ENCODE measurements at regions not wholly inside any gene's neighbourhood (a gene's known extent, or its start where the extent isn't known, plus 50 kb on each side); places are given as distances from the start of the nearest gene placed in this dataset.
"Not testable (repeated sequence)": the region's sequence is repeated elsewhere in the genome, so short reads cannot be mapped to it uniquely, and the experiment has no call there.

GRCh38 chr19:28434365-28434764 lies 778.6 kb downstream of the UQCRFS1 start:
- POLR2A ChIA-PET; H3K9me3 ChIP-seq (ENCODE audit: control insufficient read depth, insufficient read depth, low read depth, low read length); H3K27ac ChIP-seq (ENCODE audit: extremely low read depth, low read depth, low read length); CTCF ChIA-PET; H3K36me3 ChIP-seq (ENCODE audit: control insufficient read depth in 2 of 2, insufficient read depth in 1 of 2, low read length in 2 of 2); H3K4me1 ChIP-seq (ENCODE audit: control insufficient read depth, insufficient read depth, low read length); H3K4me3 ChIP-seq (ENCODE audit: low read depth, low read length): not testable (repeated sequence)
- peak; percentile 51; the same call in 1 of the 2 replicates for TF ChIP-seq ZBTB10 (tag by site-specific recombination; IDR thresholded peaks at IDR 0.05)

GRCh38 chr19:28433166-28433565 lies 779.8 kb downstream of the UQCRFS1 start:
- H3K9me3 ChIP-seq (ENCODE audit: control insufficient read depth, insufficient read depth, low read depth, low read length); H3K4me3 ChIP-seq (ENCODE audit: low read depth, low read length); H3K27ac ChIP-seq (ENCODE audit: extremely low read depth, low read depth, low read length); H3K4me1 ChIP-seq (ENCODE audit: control insufficient read depth, insufficient read depth, low read length); H3K36me3 ChIP-seq (ENCODE audit: control insufficient read depth in 2 of 2, insufficient read depth in 1 of 2, low read length in 2 of 2); POLR2A ChIA-PET: not testable (repeated sequence)
- CTCF ChIA-PET, result interaction anchor here (0.6 kb wide), 1 partner anchor 12 kb away, joined by 3 read pairs; no protein-coding TSS in a partner anchor

GRCh38 chr19:28430214-28430613 lies 782.7 kb downstream of the UQCRFS1 start:
- POLR2A ChIA-PET, result no interaction called here
- peaks cover 3% of the 10 kb centered on the region; the same call in 1 of the 2 replicates for H3K9me3 ChIP-seq (ENCODE audit: control insufficient read depth, insufficient read depth, low read depth, low read length)
- H3K4me3 ChIP-seq (ENCODE audit: low read depth, low read length), result no peak overlapping the region
- H3K4me1 ChIP-seq (ENCODE audit: control insufficient read depth, insufficient read depth, low read length), result peaks cover 30% of the 10 kb centered on the region
- H3K27ac ChIP-seq (ENCODE audit: extremely low read depth, low read depth, low read length), result no peak overlapping the region
- CTCF ChIA-PET, result interaction anchor here (0.6 kb wide), 1 partner anchor 72 kb away, joined by 3 read pairs; no protein-coding TSS in a partner anchor
- no peaks in the 10 kb centered on the region; a peak in 1 of 3 replicates for H3K36me3 ChIP-seq (ENCODE audit: control insufficient read depth in 2 of 2, insufficient read depth in 1 of 2, low read length in 2 of 2)
- TF ChIP-seq ZNF2 (tag by site-specific recombination; IDR thresholded peaks at IDR 0.05) (no peak), SCRT1 (tag by site-specific recombination; IDR thresholded peaks at IDR 0.05; ENCODE audit: borderline replicate concordance) (no peak), ZNF37A (tag by site-specific recombination; IDR thresholded peaks at IDR 0.05) (no peak), ZNF560 (tag by site-specific recombination; IDR thresholded peaks at IDR 0.05; ENCODE audit: borderline replicate concordance) (no peak), ZNF121 (tag by site-specific recombination; IDR thresholded peaks at IDR 0.05) (peak; percentile 96), ZNF248 (tag by site-specific recombination; IDR thresholded peaks at IDR 0.05) (no peak), KLF17 (tag by site-specific recombination; IDR thresholded peaks at IDR 0.05) (no peak), ZNF324 (tag by site-specific recombination; IDR thresholded peaks at IDR 0.05) (no peak), ZNF23 (tag by site-specific recombination; IDR thresholded peaks at IDR 0.05; ENCODE audit: borderline replicate concordance) (no peak), ZNF140 (tag by site-specific recombination; IDR thresholded peaks at IDR 0.05) (0 out of 2 replicates have a peak, but pooled peaks have one; percentile 60)

- Histone ChIP-seq H3K4me3 (ENCODE audit: low read depth, low read length) (no peak overlapping the region), H3K4me1 (ENCODE audit: control insufficient read depth, insufficient read depth, low read length) (peaks cover 38% of the 10 kb centered on the region), H3K9me3 (ENCODE audit: control insufficient read depth, insufficient read depth, low read depth, low read length) (peaks cover 3% of the 10 kb centered on the region; the same call in 1 of the 2 replicates), H3K27ac (ENCODE audit: extremely low read depth, low read depth, low read length) (no peak overlapping the region), H3K36me3 (ENCODE audit: control insufficient read depth in 2 of 2, insufficient read depth in 1 of 2, low read length in 2 of 2) (no peaks in the 10 kb centered on the region; a peak in 1 of 3 replicates)
- CTCF ChIA-PET, result interaction anchor here (0.6 kb wide), 1 partner anchor 72 kb away, joined by 3 read pairs; no protein-coding TSS in a partner anchor
- POLR2A ChIA-PET, result no interaction called here
- TF ChIP-seq ZNF335 (tag by site-specific recombination; conservative IDR thresholded peaks at IDR 0.05) (no peak), ZNF10 (tag by site-specific recombination; IDR thresholded peaks at IDR 0.05) (no peak), ZNF555 (tag by site-specific recombination; conservative IDR thresholded peaks at IDR 0.05) (no peak), SCRT2 (tag by site-specific recombination; IDR thresholded peaks at IDR 0.05) (no peak), ZBTB11 (tag by site-specific recombination; conservative IDR thresholded peaks at IDR 0.05; ENCODE audit: low read depth) (no peak), ZNF792 (tag by site-specific recombination; IDR thresholded peaks at IDR 0.05) (no peak), OVOL3 (tag by site-specific recombination; IDR thresholded peaks at IDR 0.05) (no peak), ZNF510 (tag by site-specific recombination; IDR thresholded peaks at IDR 0.05; ENCODE audit: insufficient replicate concordance) (no peak)
Measured at GRCh38 chr19:28429356-28429755, 783.6 kb downstream of the UQCRFS1 start.
